K562 (cell line): ENCODE measurements at regions not wholly inside any gene's neighbourhood (a gene's known extent, or its start where the extent isn't known, plus 50 kb on each side); places are given as distances from the start of the nearest gene placed in this dataset.

Source experiments
- ARID3A ChIP-seq: IDR thresholded peaks from 2 replicates; pipeline ENCODE4 v1.6.1; 2012; ENCODE audit warnings: low read depth, low read length, improper control_type of control experiment, borderline replicate concordance
- ATF7 ChIP-seq: fragments of 450-650 bp; IDR thresholded peaks from 2 replicates; pipeline ENCODE4 v1.7.1; 2014; ENCODE audit warnings: mild to moderate bottlenecking, moderate library complexity
- CTCF ChIP-seq, 3 experiments: IDR thresholded peaks in 2 of 3; conservative IDR thresholded peaks in 1 of 3; 2 replicates each; pipeline ENCODE4 v1.5.1; 2011 to 2012; ENCODE audit warnings: low read length in 3 of 3, mild to moderate bottlenecking in 3 of 3, control low read depth in 2 of 3, improper control_type of control experiment in 1 of 3, inconsistent platforms in 1 of 3, low read depth in 1 of 3, mixed read lengths in 1 of 3, moderate library complexity in 1 of 3; ENCODE audit not compliant: insufficient read depth in 2 of 3
- E4F1 ChIP-seq: fragments of 250-450 bp; sonication (Bioruptor Pico); IDR thresholded peaks from 2 replicates; pipeline ENCODE4 v1.5.0; 2021; ENCODE audit warnings: mild to moderate bottlenecking, borderline replicate concordance
- GTF2F1 ChIP-seq: IDR thresholded peaks from 2 replicates; pipeline ENCODE4 v1.6.1; 2011; ENCODE audit warnings: low read depth, low read length, improper control_type of control experiment
- HIVEP1 ChIP-seq: fragments of 250-450 bp; sonication (Bioruptor Pico); IDR thresholded peaks from 2 replicates; pipeline ENCODE4 v1.4.0; 2020; ENCODE audit warnings: mild to moderate bottlenecking
- HMGXB4 ChIP-seq: sonication (generic); formaldehyde crosslinking; IDR thresholded peaks from 2 replicates; pipeline ENCODE4 v1.8.1; 2023; ENCODE audit warnings: mild to moderate bottlenecking, missing genetic modification reagents
- REST ChIP-seq, 2 experiments: fragments of 450-650 bp; formaldehyde crosslinking in 1 of 2; IDR thresholded peaks; 2 replicates each; pipeline versions ENCODE4 v1.4.0 to v1.6.1; 2014 to 2020; ENCODE audit warnings: mild to moderate bottlenecking in 2 of 2, borderline replicate concordance in 1 of 2, low read depth in 1 of 2
- STAT6 ChIP-seq: sonication (generic); formaldehyde crosslinking; IDR thresholded peaks from 2 replicates; pipeline ENCODE4 v1.8.1; 2023; ENCODE audit warnings: mild to moderate bottlenecking, missing genetic modification reagents
- ZNF146 ChIP-seq: IDR thresholded peaks from one replicate; pipeline ENCODE4 v1.6.1; 2018; ENCODE audit warnings: missing compliant biosample characterization; ENCODE audit not compliant: unreplicated experiment

- no peak for TF ChIP-seq ATF7
- no peak for TF ChIP-seq ARID3A
- TF ChIP-seq CTCF (IDR thresholded peaks at IDR 0.05 in 2 of 3, conservative IDR thresholded peaks at IDR 0.05 in 1 of 3; ENCODE audit: insufficient read depth in 2 of 3, low read depth in 1 of 3, low read length in 3 of 3) = no peak
- no peak for TF ChIP-seq GTF2F1
- no peak for TF ChIP-seq STAT6
- TF ChIP-seq REST (IDR thresholded peaks at IDR 0.05; ENCODE audit: borderline replicate concordance) = no peak
- no peak for TF ChIP-seq REST (CRISPR knock-in tag; IDR thresholded peaks at IDR 0.05; ENCODE audit: low read depth)
- no peak for TF ChIP-seq HMGXB4 (CRISPR knock-in tag)
- no peak for TF ChIP-seq ZNF146 (CRISPR knock-in tag)
- no peak for TF ChIP-seq HIVEP1
- no peak for TF ChIP-seq E4F1 (CRISPR knock-in tag)
These were observed 92.4 kb upstream of the TMEM178A start for GRCh38 chr2:39573276-39573675.
